OCI-M1 (cell line): ENCODE measurements at regions not wholly inside any gene's neighbourhood (a gene's known extent, or its start where the extent isn't known, plus 50 kb on each side); places are given as distances from the start of the nearest gene placed in this dataset.

Source experiments
- DNase-seq: peaks from one replicate; lab custom pipeline; 2025; lab: John Stamatoyannopoulos, UW

DNA sequence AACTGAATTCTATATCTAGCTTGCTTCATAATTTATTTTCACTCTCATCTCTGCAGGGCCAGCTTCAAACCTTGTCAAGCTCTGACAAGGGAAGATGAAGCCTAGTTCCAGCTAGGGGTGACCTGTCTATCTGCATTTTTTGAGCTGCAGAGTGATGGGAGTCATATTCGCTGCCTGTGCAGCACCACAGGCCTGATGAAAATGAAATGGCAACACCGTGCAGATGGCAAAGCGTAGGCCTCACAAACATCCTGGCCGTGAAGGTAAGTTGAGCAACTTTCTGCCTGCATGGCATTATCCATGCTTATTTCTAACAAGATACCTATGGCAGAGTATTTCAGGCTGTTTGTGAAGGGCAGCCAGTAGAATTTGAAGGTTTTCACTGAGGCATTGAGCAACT is 86.4 kb upstream of the C1QTNF9B start:
- no peak for DNase-seq

DNA sequence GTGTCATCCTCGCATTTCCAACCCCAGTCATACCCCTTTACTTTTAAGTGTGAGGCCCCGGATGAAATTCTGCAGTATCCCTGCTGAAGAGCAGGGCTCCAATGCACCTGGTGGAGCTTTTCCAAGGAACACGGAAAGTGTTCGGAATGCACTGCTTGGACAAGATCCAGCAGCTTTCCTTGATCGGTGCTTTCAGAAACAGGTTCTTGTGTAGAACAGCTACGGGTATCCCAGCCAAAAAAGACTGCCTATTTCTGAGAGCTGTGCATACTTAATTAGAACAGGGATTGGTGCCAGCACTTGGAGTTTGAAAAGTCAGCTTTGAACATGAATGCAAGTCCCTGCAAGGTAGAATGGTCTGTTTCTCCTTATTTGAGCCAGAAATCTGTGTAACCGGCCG is 87.2 kb upstream of the C1QTNF9B start:
- no peak for DNase-seq

- no peak for DNase-seq
These were observed 87.8 kb upstream of the C1QTNF9B start for GRCh38 chr13:23985060-23985459.

- DNase-seq, result no peak
These were observed 88.5 kb upstream of the C1QTNF9B start for GRCh38 chr13:23985839-23986238.

GRCh38 chr13:23986619-23987018 is 89.3 kb upstream of the C1QTNF9B start:
- no peak for DNase-seq

- DNase-seq, result no peak
These were observed 90.1 kb upstream of the C1QTNF9B start for GRCh38 chr13:23987331-23987894.

- DNase-seq, result no peak
These were observed 91.3 kb upstream of the C1QTNF9B start for GRCh38 chr13:23988546-23989122.

DNA sequence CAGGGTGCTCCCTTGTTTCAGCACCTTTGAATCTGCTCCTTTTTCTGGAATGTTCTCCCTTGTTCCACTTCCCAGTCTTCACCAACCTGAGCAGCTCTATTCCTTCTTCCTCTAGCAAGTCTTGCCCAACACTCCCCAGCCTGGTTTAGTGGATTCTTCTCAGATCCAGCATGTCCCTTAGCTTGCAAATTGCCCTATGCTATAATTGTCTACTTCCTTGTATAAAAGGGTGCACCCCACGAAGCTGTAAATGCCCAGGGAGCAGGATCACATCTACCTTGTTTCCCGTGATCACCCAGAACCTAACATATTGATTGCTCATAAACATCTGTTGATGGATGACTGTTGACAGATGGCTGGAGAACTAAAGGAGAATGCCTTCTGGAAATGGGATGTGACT is 93.2 kb upstream of the C1QTNF9B start:
- DNase-seq, result no peak

GRCh38 chr13:23991119-23991518 is 93.8 kb upstream of the C1QTNF9B start:
- no peak for DNase-seq

DNA sequence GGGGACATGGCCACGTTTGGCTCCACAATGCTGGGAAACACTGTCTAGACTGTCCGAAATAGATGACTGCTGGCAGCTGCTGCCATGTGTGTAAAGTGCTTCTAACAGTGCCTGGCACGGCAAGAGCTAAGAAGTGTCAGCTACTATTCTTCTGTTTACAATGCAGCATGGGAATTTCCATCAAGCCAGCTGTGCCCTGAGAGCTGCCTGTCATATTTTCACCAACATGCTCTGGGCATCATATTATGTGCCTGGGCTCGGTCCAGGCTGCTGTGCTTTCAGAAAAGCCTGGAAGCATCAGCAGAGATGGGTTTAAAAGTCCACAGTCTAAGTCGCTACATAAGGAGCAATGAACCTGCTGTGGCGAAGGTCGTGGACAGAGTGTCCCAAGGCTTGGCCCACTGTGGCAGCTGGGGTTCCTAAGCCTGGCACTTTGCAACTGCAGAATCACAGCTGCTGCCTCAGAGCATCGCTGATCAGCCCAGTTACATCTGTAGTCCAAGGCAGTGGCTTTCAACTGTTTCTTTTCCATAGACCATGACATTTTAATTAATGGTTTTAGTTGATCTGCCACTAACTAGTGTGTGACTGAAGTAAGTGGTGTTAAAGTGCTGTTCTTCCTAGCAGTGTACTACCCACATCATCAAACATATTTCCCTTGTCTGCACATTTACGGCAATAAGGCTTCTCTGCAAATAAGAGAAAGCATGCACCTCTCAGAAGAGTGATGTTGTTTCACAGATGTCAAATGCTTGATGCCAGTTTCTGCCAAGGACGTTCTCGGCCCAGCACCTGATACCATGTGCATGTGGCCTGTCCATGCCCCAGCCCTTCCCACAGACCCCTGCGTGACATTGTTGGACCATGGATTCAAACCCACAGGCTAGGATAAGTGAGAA is 95.7 kb upstream of the C1QTNF9B start:
- no peak for DNase-seq

DNA sequence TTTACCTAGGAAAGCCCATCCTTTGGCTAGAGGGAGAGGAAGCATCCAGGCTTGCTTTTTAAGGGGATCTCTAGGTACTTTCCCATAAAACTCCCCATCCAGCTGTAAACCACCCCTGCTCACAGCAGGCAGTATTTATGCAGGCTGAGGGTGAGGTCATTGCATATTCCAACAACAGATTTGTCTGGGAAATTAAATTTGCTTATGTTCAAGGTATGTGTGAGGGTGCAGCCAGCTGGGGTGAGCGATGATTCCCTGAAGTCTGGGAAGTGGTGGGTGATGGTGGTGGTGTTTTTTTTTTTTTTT is 96.3 kb upstream of the C1QTNF9B start:
- no peak for DNase-seq

GRCh38 chr13:23995283-23996073 is 98.2 kb upstream of the C1QTNF9B start:
- DNase-seq, result peak; percentile 52

- DNase-seq, result no peak
These were observed 99.2 kb upstream of the C1QTNF9B start for GRCh38 chr13:23996456-23996855.

GRCh38 chr13:23999424-23999823 is 102.1 kb upstream of the C1QTNF9B start:
- no peak for DNase-seq

- no peak for DNase-seq
These were observed 105.0 kb upstream of the C1QTNF9B start for GRCh38 chr13:24002206-24002815.

GRCh38 chr13:24004142-24004899 is 107.0 kb upstream of the C1QTNF9B start:
- no peak for DNase-seq

- DNase-seq, result no peak
These were observed 107.7 kb upstream of the C1QTNF9B start for GRCh38 chr13:24004971-24005370.

DNA sequence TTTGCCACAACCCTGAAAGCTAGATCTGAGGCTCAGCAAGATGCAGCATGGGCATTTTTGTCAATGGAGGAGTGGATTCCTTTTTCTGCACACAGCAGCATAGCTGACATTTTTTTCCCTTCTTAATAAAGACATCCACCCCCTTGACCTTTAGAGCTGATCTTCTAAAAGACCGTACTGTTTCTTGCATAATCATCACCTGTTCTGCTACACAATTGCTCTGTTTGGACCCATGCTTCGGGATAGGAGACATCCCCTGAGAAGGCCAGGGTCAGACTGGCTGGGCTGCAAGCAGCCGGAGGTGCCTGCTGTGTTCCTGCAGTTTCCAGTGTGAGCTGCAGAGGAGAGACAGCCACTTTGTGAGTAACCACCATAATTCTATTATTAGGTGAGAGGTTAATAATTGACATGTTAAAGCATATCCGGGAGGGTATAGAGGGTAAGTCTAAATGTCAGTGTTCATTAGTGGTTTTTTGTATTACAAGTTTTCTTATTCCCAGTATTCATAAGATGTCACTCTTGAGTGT is 108.5 kb upstream of the C1QTNF9B start:
- no peak for DNase-seq

GRCh38 chr13:24006520-24007248 is 109.4 kb upstream of the C1QTNF9B start:
- no peak for DNase-seq

DNA sequence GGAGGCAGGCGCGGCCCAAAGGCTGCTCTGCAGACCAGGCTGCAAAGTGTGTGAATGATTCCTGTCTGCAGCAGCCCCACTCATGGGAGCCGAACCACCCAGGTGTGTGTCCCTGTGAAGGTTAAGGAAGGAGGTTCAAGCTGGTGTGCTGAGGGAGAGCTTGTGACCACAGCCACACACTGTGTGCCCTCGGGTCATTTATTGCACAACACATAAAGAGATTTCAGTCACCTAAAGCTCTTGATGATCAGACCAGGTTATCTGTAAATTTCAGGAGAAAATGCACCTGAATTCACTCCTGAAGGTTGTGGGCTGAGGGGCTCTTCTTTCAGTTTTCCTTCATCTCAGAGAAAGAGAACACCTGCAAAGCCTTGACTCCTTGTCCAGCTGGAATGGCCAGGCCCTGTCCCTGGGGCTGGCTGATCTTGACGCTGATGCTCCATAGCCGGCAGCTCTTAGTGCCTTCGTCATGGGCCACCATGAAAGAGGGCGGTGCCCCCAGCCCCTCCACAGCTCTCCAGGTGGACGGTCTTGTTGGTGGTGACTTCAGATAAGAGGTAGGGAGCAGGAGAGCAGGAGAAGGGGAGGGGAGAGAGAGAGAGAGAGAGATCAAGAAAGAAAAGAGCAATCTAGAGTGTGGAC is 110.8 kb upstream of the C1QTNF9B start:
- DNase-seq, result no peak
